M059J (cell line): ENCODE measurements at regions not wholly inside any gene's neighbourhood (a gene's known extent, or its start where the extent isn't known, plus 50 kb on each side); places are given as distances from the start of the nearest gene placed in this dataset.

Experiments
- DNase-seq: peaks from one replicate; pipeline ENCODE4 v3.0.0-alpha.2; 2012; ENCODE audit warnings: low read depth

DNA sequence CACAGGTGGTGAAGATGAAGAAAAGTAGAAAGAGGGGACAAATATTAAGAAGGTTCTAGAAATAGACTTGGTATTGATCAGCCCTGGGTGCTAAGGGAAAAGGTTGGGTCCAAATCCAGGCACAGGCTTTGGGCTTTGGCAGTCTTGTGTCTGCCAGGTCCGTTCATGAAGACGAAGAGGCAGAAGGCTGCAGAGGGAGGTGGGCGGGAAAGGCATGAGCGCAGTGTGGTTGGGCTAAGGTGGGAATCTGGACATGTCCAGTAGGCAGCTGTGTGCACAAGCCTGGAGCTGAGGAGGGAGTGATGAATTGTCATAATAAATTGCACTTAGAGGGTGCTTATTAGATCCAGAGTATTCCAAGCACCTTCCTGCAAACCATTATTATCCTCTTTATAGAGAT lies 105.7 kb upstream of the TEX51 start:
- no peak for DNase-seq

DNA sequence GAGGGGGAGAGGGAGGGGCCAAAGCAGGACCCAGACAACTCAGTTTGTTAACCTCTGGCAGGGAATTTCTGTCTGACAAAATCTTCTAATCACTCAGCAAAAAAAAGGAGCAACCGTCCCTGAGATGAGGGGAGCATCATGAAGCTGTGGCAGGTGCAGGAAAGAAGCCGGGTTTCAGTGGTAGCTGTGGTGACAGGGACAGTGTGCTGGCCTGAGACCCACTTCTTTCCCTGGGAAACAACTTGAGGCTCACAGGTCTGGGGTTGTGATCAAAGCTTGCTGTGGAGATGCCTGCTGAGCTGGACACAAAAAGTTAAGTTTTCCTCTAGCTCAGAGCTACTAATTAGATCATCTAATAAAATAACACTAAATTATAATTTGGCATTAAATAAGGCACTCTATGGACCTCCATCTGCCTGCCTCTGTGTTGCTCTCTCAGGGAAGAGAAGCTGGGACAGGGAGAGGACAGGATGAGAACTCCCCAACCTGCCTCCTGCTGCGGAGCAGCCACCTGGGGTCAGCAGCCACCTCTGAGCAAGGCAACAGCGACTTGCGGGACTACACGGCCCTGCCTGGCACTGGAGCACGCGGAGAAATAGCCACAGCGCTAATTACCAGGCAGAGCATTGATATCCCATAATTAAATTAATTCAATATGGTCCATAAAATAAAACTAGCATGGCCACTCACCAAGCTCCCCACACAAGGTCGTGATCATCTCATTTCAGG lies 104.6 kb upstream of the TEX51 start:
- no peak for DNase-seq

DNA sequence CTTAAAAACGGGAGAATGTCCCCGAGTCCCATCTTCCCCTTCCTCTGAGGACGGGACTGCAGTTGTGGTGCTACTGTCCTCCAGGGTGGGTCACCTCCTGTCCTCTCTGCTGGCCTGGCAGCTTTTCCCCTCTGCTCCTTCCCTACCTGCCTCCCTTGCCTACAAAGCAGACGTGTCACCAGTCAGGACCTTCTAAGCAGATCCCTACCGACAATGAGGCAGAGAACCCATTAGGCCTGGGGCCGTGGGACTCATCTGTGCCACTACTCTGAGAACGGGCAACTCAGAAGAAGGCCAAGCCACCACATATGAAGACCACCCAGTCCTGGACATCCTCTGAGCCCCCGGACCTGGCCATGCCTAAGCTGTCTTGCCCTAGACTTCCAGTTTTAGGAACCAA lies 103.0 kb upstream of the TEX51 start:
- no peak for DNase-seq

DNA sequence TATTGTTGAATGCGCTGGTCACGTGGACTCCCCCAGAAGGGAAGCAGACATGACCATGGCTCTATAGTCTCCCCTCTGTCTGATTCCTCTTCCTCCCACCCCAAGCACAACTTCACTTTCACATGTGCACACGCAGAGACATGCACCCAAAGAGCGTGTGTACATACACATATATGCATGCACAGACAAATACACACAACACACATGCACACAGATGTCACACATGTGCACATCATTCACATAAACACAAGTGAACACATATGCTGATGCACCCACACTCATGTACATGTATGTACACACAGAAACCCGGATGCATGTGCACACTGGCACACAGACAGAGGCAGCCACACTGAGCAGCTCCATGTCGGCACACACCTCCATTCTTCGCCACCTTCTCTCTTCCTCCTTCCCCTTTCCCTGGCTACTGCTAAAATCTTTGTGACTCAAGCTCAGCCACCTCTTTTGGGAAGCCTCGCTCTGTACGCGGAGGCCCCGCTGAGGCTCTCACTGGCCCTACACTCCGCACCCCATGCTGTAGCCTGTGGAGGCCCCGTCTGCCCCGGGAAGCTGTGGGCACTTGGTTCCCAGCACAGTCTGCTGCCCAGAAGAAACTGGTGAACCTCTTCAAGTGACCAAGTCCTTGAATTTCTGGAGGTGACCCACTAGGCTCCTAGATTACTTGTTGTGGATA lies 101.6 kb upstream of the TEX51 start:
- no peak for DNase-seq

DNA sequence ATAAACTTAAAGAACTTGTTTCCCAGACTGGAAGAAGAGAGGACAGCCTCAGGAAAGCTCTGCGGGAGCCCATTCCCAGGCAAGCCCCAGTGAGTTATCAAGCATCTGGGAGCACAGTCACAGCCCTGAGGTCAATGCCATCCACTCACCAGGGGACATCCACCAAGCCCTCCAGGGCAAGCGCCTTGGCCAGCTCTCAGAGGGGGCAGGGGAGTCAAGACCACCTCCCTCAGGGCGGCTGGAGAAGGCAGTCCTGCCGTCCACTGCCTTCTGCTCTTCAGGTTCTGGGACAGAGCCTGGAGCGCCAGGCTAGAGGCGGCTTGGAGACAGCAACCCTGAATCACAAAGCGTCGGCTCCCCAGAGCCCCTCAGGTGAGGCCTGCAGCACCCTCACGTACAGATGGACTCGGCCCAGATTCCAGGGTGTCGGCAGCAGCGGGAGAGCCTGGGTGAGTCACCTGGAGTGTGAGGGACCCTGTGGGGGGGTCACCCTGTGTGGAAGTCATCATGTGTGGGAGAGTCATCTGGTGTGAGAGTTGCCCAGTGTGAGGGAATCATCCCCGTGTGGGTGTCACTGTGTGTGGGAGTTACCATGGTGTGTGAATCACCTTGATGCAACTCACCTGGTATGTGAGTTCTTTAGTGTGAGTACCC lies 100.9 kb upstream of the TEX51 start:
- no peak for DNase-seq

DNA sequence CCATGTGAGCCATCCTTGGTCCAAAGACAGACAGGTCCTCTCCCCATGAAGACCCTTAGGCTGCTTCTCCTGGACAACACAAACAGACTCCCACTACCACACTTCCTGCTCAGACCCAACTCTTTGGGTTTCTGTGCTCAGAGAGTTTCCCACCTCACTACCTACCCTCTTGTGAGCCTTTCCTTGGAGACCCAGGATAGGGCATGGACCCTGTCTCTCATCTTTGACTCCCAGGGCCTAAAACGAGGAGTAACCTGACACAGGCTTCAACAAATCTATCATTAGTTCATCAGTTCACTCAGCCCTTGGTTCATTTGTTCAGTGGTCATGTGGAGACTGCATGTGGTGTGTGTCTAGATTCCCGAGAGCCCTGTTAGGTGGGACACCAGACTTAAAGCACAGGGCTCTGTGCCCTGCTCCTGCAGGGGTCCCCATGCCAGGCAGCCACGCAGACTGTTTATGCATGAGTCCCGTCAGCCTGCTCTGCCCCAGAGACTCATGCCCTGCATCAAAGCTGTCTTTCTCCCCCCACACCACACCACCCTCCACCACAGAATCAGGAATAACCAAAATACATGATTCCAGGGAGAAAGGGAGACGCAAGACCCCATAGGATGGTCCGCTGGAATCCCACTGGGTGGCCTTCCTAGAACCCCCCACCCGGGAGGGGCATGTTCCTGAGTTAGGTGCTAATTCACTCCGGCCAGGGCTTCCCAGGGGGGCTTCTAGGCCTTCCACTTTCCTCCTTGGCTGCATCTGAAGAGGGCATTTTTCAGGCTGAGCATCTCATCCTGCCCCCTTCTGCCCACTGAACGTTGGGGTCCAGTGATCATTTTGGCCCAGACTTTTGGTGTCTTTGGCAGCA lies 100.2 kb upstream of the TEX51 start:
- DNase-seq: no peak

DNA sequence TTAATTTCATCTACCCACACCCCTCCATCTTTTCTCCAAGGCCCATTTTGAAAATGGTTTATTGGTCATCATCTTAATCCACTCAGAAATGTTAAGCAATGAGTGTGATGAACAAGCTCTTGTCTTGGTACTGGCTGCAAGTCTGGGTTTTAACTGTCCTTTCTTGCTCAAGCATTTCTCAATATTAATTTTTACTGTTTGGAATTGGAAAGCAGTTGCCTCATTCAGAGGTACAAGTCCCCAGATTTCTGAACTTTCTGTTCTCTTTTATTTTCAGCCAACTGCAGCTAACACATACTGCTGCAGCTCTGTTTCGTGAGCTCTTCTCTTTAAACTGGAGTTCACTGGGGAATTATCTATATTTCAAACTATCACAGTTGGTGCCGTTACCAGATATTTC lies 99.4 kb upstream of the TEX51 start:
- no peak for DNase-seq

DNA sequence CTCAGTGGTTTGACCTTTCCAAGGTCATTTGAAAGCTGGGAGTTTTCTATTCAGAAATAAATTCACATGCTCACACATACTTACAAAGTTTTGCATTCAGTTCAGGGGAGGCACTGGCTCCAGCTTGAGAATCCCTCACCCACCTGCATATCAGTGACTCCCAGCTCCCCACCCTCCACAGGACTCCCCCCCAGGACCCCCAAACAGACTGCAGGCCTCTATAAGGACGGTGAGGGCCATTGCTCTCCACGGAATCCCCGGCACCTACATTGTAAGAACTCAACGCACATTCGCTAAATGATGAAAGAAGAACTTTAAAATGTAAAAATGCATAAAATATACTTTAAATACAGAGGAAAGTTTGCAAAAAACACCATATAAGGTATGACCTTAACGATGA lies 97.2 kb upstream of the TEX51 start:
- no peak for DNase-seq

DNA sequence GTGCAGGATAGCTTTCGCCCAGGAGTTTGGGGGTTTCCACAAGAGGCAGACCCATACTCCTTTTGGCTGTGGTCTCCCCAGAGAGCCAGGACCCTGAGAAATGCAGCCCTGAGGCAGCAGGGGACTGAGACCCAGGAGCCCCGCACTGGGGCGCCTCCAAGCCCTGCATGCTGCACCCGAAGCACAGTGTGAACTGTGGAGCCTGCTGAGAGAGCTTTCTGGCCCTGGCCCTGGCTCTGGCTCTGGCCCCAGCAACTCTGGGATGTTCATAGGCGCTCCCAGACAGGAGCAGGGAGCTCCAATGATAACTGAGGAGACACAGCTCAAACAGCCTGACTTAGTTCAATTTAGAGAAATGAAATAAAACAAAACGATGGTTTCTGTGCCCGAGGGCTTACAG lies 96.4 kb upstream of the TEX51 start:
- DNase-seq: no peak

DNA sequence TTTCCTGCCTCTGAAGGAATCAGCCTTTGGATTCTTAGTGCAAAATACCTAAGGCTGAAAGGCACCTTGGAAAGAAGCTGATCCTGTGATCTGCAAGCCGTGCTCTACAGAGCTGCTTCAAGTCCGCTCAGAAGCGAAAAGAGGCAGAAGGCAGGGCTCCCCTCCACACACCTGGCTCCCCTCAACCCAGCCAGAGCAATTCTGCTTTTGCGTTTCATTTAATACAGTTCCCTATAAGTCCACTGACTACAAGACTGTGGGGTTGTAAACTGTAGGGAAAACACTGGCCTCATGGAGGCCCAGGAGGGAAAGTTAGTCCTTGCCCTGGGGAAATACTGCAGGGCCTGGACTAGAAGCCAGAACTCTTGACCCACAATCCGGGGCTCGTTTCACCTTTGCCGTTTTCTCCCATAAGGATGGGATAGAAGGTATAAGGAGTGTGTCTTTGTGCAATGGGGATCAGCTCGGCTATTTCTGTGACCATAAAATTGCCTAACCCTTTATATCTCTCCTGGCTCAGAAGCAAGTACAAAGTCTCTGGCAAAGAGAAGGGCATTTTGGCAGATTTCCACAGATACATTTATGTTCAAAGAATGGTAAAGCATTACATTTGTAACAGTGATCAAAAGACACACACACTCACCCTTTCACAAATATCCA lies 95.8 kb upstream of the TEX51 start:
- DNase-seq: no peak

DNA sequence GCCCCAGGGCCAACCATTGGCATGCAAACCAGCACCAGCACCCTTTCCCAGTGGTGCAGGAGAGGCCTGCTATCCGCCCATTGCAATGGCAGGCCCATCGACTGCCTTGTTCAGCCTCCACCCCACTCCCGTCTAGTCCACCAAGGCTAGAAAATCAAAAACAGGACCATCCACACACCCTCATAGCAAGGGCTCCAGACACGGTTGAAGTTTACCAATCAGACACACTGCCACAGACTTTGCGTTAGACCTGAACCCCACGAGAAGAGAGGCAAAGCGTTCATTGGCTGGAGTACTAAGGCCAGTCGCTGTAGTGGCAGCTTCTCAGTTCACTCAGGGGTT lies 95.3 kb upstream of the TEX51 start:
- no peak for DNase-seq

DNA sequence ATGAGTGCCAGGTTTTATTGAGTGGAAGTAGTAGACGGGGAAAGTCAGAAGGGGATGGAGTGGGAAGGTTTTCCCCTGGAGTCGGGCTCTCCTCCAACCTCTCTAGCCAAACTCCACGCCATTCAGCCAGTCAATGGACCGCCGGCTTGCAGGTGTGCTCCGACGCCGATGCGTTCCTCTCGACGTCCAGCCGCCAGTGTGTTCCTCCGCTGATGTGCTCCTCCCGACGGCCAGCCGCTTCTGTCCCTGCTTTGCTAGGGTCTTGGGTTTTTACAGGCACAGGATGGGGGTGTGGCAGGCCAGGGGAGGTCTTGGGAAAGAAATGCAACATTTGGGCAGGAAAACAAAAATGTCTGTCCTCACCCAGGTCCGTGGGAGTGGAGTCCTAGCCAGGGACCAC lies 94.3 kb upstream of the TEX51 start:
- DNase-seq: no peak

DNA sequence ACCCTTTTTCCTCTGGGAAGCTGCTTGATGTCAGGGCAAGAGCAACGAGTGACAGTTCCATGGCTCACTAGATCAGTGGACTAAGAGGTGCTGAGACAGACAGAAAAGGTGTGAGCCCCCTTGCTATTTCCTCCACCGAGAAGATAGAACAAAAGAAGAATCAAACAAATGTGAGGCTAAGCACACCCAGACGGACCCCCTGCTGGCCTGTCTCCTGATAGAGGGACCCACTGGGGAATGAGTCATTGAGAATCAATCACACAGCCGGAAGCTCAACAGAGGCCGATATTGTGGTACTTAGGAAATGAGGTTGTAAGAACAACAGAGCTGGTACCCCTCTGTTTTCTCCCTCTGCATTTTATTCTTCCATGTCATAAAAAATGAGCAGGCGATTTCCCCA lies 89.8 kb upstream of the TEX51 start:
- DNase-seq: no peak

DNA sequence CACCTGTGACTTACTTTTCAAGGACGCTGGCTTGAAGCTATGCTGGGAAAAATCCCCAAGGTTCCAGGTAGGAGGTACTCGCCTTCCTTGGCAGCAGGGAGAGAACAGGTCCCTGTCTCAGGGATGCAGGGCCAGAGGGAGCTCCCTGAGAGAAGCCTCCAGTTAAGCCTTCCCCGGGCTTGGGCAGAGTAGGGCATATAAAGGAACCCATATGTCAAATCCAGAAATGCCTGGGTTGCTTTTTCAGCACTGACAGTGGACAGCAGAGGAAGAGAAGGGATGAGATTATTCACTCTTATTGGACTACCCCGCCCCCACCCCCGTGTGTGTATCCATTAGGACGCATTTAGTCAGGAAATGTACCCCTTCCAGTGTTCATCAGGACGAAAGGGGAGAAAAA lies 89.3 kb upstream of the TEX51 start:
- no peak for DNase-seq

DNA sequence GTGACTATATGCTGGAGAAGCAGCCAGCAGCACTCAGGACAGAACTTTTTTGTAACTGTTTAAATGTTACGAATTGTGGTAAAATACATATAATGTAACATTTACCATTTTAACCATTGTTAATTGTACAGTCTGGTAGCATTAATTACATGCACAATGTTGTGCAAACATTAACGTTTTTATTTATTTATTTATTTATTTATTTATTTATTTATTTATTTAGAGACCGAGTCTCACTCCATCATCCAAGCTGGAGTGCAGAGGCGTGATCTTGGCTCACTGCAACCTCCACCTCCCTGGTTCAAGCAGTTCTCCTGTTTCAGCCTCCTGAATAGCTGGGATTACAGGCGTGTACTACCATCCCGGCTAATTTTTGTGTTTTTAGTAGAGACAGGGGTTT lies 88.7 kb upstream of the TEX51 start:
- no peak for DNase-seq

DNA sequence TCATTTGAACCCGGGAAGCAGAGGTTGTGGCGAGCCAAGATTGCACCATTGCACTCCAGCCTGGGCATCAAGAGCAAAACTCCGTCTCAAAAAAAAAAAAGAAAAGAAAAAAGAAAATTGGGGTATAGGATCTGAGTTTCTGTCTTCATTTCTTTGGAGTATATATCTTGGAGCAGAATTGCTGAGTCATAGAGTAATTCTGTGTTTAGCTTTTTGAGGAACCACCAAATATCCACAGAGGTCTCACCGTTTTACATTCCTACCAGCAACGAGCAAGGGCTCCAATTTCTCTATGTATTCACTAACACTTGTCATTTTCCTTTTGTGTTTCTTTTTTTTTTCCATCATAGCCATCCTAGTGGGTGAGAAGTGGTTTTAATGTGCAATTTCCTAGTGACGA lies 87.6 kb upstream of the TEX51 start:
- no peak for DNase-seq

DNA sequence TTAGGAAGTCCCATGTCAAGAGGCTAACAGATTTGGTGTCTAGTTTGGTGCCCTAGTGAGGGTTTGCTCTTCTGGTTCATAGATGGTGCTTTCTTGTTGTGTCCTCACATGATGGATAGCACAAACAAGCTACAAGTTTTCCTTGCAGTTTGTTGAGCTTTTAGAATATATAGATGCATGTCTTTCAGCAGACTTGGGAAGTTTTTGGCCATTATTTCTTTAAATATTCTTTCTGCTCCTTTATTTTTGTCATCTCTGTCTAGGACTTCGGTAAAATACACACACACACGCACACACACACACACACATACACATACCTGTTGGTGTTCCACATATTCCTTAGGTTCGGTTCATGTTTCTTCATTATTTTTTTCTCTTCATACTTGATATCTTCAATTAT lies 81.5 kb upstream of the TEX51 start:
- DNase-seq: no peak

DNA sequence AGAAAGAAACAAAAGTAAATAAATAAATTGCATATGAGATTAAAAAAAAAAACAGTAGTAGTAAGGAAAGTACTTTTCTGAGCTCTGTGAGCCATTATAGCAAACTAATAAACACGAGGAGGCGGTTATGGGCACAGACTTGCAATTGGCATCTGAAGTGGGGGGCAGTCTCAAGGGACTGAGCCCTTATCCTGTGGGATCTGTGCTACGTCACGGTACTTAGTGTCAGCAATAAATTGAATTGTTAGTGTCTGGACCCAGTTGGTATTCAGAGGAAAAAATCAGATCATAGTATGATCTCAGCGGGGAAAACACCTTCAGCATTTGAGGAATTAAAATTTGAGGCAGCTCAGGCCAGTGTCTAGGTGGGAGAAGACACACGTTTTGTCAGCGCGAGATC lies 76.6 kb upstream of the TEX51 start:
- no peak for DNase-seq

DNA sequence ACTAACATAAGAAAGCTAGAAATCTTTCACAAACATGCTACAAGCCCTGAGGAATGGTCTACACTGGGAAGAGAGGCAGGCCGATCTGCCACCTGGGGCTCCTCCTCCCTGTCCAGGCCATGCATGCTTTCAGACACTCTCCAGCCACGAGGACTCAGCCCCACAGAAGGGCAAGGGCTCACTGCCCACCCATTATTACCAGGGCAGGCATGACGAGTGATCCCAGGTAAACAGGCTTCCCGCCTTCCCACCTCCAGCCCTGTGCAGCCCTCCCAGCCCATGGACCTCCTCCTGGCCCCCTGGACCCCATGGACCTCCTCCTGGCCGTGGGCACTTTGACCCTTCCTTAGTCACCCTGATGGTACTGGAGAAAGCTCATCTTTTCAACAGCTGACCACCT lies 75.8 kb upstream of the TEX51 start:
- DNase-seq: no peak

DNA sequence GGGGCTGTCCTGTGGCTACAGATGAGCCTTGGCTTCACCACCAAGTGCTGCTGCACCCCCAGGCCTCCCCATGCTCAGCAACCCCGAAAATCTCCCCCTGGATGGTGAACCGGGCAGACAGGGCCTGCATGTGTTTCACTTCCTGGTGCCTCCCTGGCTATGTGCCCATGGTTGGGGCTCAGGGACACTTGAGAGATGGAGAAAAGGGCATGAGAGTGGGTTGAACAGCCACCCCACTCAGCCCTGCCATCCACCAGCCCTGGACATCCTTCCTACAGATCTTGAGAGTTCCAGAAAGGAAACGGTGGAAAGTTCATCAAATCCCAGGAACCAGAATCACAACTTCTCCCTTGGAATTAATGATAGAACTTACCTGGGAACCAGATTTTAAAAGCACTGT lies 74.7 kb upstream of the TEX51 start:
- DNase-seq: no peak

DNA sequence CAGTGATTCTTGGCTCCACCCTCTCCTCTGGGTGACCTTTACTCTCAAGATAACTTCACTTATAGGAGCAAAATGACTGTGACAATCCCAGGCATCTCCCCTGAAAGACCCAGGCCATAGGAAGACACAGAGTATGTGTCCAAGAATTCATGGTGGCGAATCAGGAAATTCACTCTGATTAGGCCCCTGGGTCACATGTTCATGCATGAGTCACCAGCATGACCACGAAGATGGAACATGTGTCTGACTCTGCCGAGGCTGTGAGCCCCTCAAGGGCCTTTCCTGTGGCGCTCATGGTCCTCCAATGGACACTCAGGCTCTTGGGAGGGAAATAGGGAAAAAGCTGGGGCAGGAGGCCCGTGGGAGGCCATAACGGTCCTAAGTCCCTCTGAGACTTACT lies 74.0 kb upstream of the TEX51 start:
- DNase-seq: no peak

DNA sequence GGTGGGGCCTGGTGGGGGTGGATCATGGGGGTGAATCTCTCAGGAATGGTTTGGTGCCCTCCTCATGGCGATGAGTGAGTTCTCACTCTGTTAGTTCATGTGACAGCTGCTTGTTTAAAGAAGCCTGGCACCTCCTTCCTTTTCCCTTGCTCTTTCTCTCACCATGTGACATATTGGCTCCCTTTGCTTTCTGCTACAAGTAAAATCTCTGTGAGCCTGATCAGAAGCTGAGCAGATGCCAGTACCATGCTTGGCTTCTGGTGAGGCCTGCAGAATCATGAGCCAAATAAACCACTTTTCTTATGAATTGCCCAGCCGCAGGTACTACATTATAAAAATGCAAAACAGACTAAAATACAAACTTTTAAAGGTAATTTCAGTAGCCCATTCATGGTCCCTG lies 73.4 kb upstream of the TEX51 start:
- no peak for DNase-seq
